IPS DF 4.7 (cell line): ENCODE measurements at regions not wholly inside any gene's neighbourhood (a gene's known extent, or its start where the extent isn't known, plus 50 kb on each side); places are given as distances from the start of the nearest gene placed in this dataset.
A peak's percentile ranks its signal among the peaks of the same experiment; 100 is the strongest.

ENCODE experiments used
- DNase-seq: peaks from one replicate; pipeline ENCODE4 v3.0.0-alpha.2; 2013; ENCODE audit warnings: low spot score; ENCODE audit errors: extremely low read depth

GRCh38 chr1:29437946-29438345 lies 201.6 kb downstream of the PTPRU start:
- no peak for DNase-seq

DNA sequence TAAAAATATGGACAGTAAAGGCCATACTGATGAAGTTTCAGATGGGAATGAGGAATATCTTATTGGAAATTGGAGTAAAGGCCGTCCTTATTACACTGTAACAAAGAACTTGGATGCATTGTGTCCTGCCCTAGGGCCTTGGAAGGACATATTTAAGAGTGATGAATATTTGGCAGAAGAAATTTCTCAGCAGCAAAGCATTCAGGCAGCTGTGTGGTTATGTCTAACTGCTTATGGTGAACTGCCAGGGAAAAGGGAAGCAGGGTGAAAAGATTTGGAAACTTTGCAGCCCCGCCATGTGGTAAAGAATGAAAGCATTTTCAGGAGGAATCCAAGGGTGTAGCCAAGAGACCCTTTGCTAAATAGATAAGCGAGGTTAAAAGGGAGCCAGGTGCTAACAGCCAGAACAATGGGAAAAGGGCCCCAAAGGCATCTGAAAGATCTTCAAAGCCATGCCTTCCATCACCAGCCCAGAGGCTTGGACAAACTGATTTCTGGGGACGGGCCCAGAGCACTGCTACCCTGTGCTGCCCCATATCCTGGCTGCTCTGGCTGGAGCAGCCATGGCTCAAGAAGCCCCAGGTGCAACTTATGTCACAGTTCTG lies 200.0 kb downstream of the PTPRU start:
- no peak for DNase-seq

DNA sequence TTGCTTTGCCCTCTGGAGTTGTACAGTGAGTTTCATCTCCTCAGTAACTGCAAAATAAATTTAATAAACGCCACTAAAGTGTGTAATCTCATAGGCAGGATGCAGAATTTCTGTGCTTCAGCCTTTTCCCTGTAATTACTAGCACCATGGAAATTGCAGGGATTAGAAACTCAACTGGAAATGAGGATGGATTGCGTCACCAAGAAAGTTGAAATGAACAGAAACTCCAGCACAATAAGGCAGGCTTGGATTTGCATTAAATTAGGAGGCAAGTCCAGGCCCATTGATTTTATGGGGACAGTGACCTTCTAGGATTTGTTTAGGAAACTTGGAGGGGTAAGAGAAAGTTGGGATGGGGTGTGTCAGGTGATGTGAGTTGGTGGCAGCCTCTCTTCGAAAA lies 197.5 kb downstream of the PTPRU start:
- DNase-seq, result no peak

- no peak for DNase-seq
Observed at GRCh38 chr1:29431138-29431537, 194.8 kb downstream of the PTPRU start.

- no peak for DNase-seq
Observed at GRCh38 chr1:29429656-29430055, 193.3 kb downstream of the PTPRU start.

DNA sequence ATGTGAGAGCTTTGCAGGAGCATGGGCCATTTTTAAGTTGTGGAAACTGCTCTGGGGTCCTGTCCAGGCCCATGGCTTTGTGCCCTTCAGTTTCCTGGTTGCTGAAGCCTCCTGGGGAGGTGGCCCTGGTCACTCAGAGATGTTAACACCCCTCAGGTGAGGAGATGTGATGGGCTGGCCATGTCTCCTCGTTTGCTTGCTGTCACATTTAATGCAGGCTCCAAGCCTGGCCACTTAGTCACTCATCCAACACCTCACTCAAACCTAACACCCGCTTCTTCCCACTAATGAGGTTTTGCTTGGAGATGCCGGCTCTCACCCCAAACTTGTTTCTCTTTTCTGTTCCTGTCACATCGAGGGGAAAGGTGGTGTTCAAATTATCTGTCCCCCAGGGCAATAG lies 192.7 kb downstream of the PTPRU start:
- DNase-seq, result no peak

DNA sequence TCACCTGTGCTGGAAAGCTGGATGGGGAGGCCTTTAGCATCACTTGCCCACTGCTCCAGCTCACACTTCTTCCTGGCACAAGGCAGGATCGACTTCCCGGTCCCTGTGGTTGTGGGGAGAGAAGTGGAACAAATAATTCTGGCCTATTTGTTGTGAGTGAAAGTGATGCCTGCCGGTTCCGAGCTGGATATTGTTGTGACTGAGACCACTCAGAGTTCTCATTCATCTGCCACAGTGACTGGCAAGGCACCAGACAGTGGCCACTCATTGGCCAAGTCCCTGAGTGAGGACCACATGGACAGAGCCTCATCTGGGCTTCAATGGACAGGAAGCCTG lies 191.9 kb downstream of the PTPRU start:
- no peak for DNase-seq

DNA sequence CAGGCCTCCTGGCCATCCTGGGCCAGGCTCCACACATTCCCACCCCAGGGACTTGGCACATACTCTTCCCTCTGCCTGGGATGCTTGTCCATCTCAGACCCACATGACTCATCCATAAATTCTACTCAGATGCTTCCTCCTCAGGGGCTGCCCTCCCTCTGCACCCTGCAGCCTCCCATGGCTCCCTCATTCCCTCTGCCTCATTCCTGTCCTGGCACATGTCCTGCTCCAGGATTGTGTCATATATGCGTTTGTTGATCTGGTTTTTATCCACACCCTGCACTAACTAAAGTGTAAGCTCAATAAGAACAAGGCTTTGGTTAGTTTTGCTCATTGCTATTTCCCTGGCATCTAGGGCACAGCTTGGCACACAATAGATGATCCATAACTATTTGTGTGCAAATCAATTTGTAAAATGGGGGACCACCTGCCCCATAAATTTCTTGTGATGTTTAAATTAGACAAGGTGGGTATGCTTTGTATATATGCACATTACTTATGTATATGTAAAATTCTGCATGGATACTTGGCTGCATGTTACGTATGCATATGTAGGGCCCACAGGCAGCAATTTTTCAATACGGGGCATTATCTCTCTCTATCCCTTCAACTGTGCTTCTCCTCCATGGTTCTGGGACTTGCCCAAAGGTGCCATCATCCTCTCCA lies 191.4 kb downstream of the PTPRU start:
- no peak for DNase-seq

- no peak for DNase-seq
Observed at GRCh38 chr1:29426701-29427279, 190.5 kb downstream of the PTPRU start.

DNA sequence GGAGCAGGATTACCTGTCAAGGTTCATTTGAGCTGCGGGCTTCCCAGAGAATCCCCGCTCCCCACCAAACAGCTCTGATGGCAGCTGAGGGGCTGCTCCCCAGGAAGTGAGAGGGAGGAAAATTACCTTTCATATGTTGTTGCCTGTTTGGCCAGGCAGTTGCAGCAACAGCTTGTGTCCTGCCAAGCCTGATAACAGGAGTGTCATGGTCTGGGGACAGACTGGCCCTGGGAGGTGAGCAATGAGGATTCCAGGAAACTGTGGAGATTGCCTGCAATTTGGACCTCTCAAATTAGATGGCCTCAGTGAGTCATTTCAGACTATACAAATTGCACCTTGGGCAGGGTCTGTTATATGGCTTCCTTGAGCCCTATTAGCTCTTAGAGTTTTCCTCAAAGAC lies 189.3 kb downstream of the PTPRU start:
- no peak for DNase-seq

GRCh38 chr1:29424266-29424665 lies 187.9 kb downstream of the PTPRU start:
- DNase-seq, result no peak

DNA sequence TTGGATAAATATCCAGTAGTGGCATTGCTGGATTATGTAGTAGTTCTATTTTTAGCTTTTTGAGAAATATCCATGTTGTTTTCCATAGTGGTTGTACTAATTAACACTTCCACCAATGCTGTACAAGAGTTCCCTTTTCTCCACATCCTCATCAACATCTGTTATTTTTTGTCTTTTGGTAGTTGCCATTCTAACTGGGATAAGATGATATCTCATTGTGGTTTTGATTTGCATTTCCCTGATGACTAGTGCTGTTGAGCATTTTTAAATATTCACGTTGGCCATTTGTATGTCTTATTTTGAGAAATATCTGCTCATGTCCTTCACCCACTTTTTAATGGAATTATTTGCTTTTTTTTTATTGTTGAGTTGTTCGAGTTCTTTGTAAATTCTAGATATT lies 183.9 kb downstream of the PTPRU start:
- DNase-seq, result no peak

GRCh38 chr1:29417971-29418370 lies 181.6 kb downstream of the PTPRU start:
- DNase-seq, result no peak

DNA sequence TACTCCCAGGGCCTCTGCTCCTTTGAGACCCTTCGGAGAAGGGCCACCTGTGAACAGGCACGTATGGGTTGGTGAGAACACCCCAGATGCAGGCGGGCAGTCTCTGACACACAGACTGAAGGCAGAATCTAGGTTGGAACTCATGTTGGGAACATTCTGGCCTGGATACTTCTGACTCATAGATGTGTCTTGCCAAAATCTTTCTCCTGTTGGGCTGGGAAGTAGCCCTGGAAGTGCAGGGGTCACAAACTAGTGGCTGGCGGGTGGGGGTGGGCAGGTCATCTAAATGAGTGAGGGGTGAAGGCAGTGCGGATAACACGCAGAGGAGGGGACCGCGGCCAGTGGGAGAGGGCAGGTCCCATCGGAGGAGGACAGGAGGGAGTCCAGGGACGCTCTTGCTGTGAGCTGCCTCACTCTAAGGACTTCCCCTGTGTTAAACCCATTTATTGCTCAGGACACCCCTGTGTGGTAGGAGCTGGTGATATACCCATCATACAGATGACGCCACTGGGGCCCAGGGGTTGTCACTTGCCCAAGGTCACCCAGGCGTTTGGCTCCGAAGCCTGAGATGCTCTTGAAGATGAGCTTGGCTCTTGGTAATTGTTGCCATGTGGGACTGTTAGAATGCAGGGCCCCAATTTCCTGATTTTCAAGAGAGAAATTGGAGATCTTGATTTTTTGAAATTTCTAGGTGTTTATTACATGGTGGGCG lies 181.0 kb downstream of the PTPRU start:
- DNase-seq, result no peak

DNA sequence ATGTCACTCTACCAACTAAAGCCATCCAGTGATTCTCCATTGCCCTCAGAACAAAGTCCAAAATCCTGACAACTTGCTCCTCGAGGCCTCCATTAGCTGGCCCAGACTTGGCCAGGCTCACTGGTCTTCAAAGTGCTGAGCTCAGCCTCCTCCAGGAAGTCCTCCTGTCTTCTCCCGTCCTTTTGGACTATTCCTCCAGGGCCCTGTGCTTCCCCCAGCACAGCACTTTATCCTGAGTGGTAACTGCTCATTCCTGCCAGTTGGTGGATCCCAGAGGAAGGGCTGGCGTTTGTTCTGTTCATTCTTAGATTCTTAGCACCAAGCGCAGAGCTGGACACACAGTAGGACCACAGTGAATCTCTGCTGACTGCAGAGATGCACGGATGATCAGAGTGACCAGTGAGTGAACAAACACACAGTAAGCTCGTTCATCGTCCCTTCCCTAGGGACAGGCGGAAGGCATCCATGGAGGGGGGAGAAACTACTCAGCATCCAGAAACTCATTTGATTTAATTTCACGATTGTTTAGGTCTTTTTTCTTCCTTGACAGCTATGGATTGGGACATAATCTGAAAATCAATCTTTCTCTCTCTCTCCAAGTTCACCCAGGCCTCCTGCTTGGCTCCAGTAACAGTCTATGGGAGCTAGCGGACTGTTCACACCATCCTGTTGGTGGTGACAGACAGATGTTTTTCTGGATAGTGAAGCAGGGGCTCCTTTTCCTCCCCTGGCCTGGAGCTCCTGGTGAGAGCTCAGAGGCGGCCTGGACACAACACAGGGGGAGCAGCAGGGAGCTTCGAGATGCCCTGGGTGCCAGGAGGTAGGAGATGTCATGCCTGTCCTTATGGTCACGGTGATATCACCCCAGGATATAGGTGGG lies 180.2 kb downstream of the PTPRU start:
- peak; percentile 9 for DNase-seq

DNA sequence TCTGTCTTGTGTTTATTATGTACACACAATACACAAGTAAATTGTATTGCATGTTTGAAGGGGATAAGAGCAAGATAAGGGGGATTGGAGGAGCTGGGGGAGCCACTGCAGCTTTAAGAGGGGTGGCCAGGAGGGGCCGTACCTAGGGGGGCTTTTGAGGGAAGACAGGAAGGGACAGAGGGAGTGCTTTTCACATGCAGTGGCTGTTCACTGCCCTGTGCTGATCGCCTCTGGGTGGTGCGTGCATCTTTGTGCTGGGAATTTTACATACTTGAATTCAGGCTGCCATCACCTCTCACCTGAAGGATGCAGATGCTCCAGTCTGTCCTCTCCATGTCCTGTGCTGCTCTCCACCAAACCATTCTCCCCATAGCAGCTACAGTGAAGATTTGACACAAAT lies 179.5 kb downstream of the PTPRU start:
- no peak for DNase-seq

GRCh38 chr1:29415156-29415830 lies 179.0 kb downstream of the PTPRU start:
- DNase-seq, result peak; percentile 36

- DNase-seq, result no peak
Observed at GRCh38 chr1:29414086-29414485, 177.8 kb downstream of the PTPRU start.

- DNase-seq, result no peak
Observed at GRCh38 chr1:29413661-29414060, 177.3 kb downstream of the PTPRU start.

DNA sequence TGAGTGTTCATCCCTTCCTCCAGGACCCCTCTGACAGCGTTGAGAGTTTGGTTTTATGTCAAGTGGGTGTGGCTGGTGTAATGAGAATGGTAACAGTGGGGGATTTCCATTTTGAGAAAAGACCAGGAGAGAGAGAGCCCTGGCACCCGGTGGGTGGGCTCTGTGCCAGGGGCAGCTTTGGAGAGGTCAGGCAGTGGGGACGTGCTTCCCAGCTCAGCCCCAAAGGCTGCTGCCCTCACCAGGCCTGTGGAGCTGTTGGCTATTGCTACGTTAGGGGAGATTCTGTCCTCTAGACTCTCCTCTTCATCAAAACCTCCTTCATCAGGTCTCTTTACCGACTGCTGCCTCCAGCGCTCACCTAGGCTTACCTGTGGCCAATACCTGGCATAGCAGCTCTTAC lies 176.3 kb downstream of the PTPRU start:
- no peak for DNase-seq

GRCh38 chr1:29410476-29410875 lies 174.2 kb downstream of the PTPRU start:
- no peak for DNase-seq
